Neuronal stem cell (in vitro differentiated cells): ENCODE measurements at regions not wholly inside any gene's neighbourhood (a gene's known extent, or its start where the extent isn't known, plus 50 kb on each side); places are given as distances from the start of the nearest gene placed in this dataset.

Experiments
- DNase-seq: peaks from one replicate; pipeline ENCODE4 v3.0.0-alpha.2; 2013; ENCODE audit warnings: low spot score
- H2AFZ ChIP-seq: one replicate; pipeline ENCODE4 v1.6.1; 2013; ENCODE audit warnings: mild to moderate bottlenecking, low read length, inconsistent platforms
- H2AK5ac ChIP-seq: 2 replicates; pipeline ENCODE4 v1.6.1; 2013; ENCODE audit warnings: low read depth, mild to moderate bottlenecking, inconsistent platforms, low read length, moderate library complexity, mixed read lengths
- H2BK120ac ChIP-seq: 2 replicates; pipeline ENCODE4 v1.6.1; 2013; ENCODE audit warnings: low read depth, mild to moderate bottlenecking, inconsistent platforms, low read length, moderate library complexity, mixed read lengths
- H2BK12ac ChIP-seq: one replicate; pipeline ENCODE4 v1.6.1; 2013; ENCODE audit warnings: low read length, inconsistent platforms
- H2BK15ac ChIP-seq: 2 replicates; pipeline ENCODE4 v1.6.1; 2013; ENCODE audit warnings: mild to moderate bottlenecking, low read length, inconsistent platforms, mixed read lengths
- H2BK5ac ChIP-seq: one replicate; pipeline ENCODE4 v1.6.1; 2013; ENCODE audit warnings: inconsistent platforms, mild to moderate bottlenecking, low read length, moderate library complexity
- H3K14ac ChIP-seq: one replicate; pipeline ENCODE4 v1.6.1; 2013; ENCODE audit warnings: low read length, inconsistent platforms
- H3K18ac ChIP-seq: 2 replicates; pipeline ENCODE4 v1.6.1; 2013; ENCODE audit warnings: low read length, inconsistent platforms
- H3K23ac ChIP-seq: 2 replicates; pipeline ENCODE4 v1.6.1; 2013; ENCODE audit warnings: low read depth, mild to moderate bottlenecking, mixed read lengths, low read length, inconsistent platforms; ENCODE audit not compliant: poor library complexity
- H3K27ac ChIP-seq: replicated peaks from 3 replicates; pipeline ENCODE4 v1.5.1; 2013; ENCODE audit warnings: low read length, inconsistent platforms
- H3K27me3 ChIP-seq, 3 experiments: 2 replicates each; pipeline ENCODE4 v1.6.1; 2013; ENCODE audit warnings: low read length in 3 of 3, mild to moderate bottlenecking in 2 of 3, inconsistent platforms in 1 of 3, low read depth in 1 of 3, mixed read lengths in 1 of 3, moderate library complexity in 1 of 3; ENCODE audit not compliant: control insufficient read depth in 3 of 3, insufficient read depth in 3 of 3
- H3K36me3 ChIP-seq, 2 donors: replicated peaks in 1 of 2; 2 replicates each; pipeline ENCODE4 v1.6.1; 2013; ENCODE audit warnings: low read length in 2 of 2; ENCODE audit not compliant: control insufficient read depth in 2 of 2, insufficient read depth in 2 of 2
- H3K4ac ChIP-seq: 2 replicates; pipeline ENCODE4 v1.6.1; 2013; ENCODE audit warnings: inconsistent platforms, mild to moderate bottlenecking, low read length, moderate library complexity
- H3K4me1 ChIP-seq, 2 donors: 1 replicate in 1 of 2; 2 replicates in 1 of 2; pipeline ENCODE4 v1.6.1; 2013; ENCODE audit warnings: low read length in 2 of 2, low read depth in 1 of 2; ENCODE audit not compliant: control insufficient read depth in 2 of 2, insufficient read depth in 1 of 2
- H3K4me2 ChIP-seq: one replicate; pipeline ENCODE4 v1.6.1; 2013; ENCODE audit warnings: mild to moderate bottlenecking, low read length, inconsistent platforms; ENCODE audit not compliant: insufficient read depth, poor library complexity, severe bottlenecking
- H3K4me3 ChIP-seq, 2 donors: 2 replicates each; pipeline ENCODE4 v1.5.1; 2013; ENCODE audit warnings: low read length in 2 of 2, mild to moderate bottlenecking in 2 of 2, inconsistent platforms in 1 of 2, moderate library complexity in 1 of 2
- H3K79me1 ChIP-seq: one replicate; pipeline ENCODE4 v1.6.1; 2013; ENCODE audit warnings: low read depth, mild to moderate bottlenecking, inconsistent platforms, low read length, moderate library complexity
- H3K9ac ChIP-seq: one replicate; pipeline ENCODE4 v1.6.1; 2013; ENCODE audit warnings: mild to moderate bottlenecking, low read depth, low read length, inconsistent platforms; ENCODE audit not compliant: poor library complexity
- H3K9me3 ChIP-seq, 2 donors: replicated peaks in 1 of 2; 2 replicates each; pipeline versions ENCODE3 to v1.6.1; 2013; ENCODE audit warnings: low read length in 2 of 2, mild to moderate bottlenecking in 2 of 2, inconsistent platforms in 1 of 2, low read depth in 1 of 2, mixed read lengths in 1 of 2, moderate library complexity in 1 of 2; ENCODE audit not compliant: control insufficient read depth in 2 of 2, insufficient read depth in 1 of 2
- H4K8ac ChIP-seq: one replicate; pipeline ENCODE4 v1.6.1; 2013; ENCODE audit warnings: low read depth, mild to moderate bottlenecking, inconsistent platforms, low read length, moderate library complexity
- H4K91ac ChIP-seq: one replicate; pipeline ENCODE4 v1.6.1; 2013; ENCODE audit warnings: low read length, low read depth, mild to moderate bottlenecking, inconsistent platforms; ENCODE audit not compliant: poor library complexity
- WGBS, 2 donors: extraction: QIAGEN DNeasy Blood & Tissue Kit; methylation state at CpG; one replicate each; pipeline ENCODE4 v1.1.7; 2013; ENCODE audit warnings: missing lambda C conversion rate in 2 of 2, mixed read lengths in 1 of 2; ENCODE audit not compliant: insufficient read length in 2 of 2, insufficient replicate concordance in 1 of 2; ENCODE audit errors: extremely low coverage in 2 of 2; 5-methylcytosine and 5-hydroxymethylcytosine counted together

GRCh38 chr3:115248274-115248673 is 101.2 kb upstream of the ZBTB20 start:
- H3K4me3 ChIP-seq: no peak overlapping the region
- no peak overlapping the region for H3K14ac ChIP-seq
- no peaks in the 10 kb centered on the region for H3K27me3 ChIP-seq
- H2AFZ ChIP-seq: peak overlapping the region; percentile 51
- no peak overlapping the region for H3K23ac ChIP-seq
- H3K4me1 ChIP-seq: no peaks in the 10 kb centered on the region
- no peak overlapping the region for H3K4me2 ChIP-seq
- H2BK12ac ChIP-seq: no peak overlapping the region
- WGBS, 2 donors: no CpG with 5 or more reads among the region's 2 CpGs
- H3K9me3 ChIP-seq: no peaks in the 10 kb centered on the region
- no peak overlapping the region for H3K18ac ChIP-seq
- H3K4ac ChIP-seq: no peak overlapping the region
- H3K27ac ChIP-seq: no peak overlapping the region
- no peak overlapping the region for H2BK120ac ChIP-seq
- no peak overlapping the region for H4K8ac ChIP-seq
- H2AK5ac ChIP-seq: no peak overlapping the region
- no peaks in the 10 kb centered on the region for H3K36me3 ChIP-seq
- no peak overlapping the region for H2BK15ac ChIP-seq
- no peak for DNase-seq
- no peak overlapping the region for H2BK5ac ChIP-seq
- no peak overlapping the region for H3K9ac ChIP-seq
- H4K91ac ChIP-seq: no peak overlapping the region
- no peaks in the 10 kb centered on the region for H3K79me1 ChIP-seq

DNA sequence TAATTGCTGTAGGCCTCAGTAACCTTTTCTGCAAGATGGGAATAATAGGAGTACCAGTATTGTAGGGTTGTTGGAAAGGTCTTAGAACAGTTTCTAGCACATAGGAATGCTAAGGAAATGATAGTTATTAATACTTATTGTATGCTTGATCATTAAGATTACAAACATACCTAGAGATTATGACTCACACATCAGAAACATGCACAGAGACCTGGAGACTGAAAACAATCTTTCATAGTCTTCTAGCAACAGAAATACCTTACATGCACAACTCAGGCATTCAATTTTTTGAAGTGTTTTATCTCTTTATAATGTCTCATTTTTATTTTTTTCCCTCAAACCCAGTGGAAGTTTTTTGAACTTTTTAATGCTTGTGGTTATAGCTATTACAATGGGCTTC is 104.4 kb upstream of the ZBTB20 start:
- Histone ChIP-seq H2BK12ac (no peak overlapping the region), H4K91ac (no peak overlapping the region), H3K9ac (no peak overlapping the region), H2BK5ac (no peak overlapping the region), H3K14ac (no peak overlapping the region), H3K27ac (no peak overlapping the region), H3K4me1 (no peaks in the 10 kb centered on the region), H2AFZ (no peak overlapping the region), H3K4ac (no peak overlapping the region), H3K23ac (no peak overlapping the region), H3K9me3 (peaks cover 2 to 6% of the 10 kb centered on the region in 2 donors), H4K8ac (no peak overlapping the region), H3K4me2 (no peak overlapping the region), H3K27me3 (no peaks in the 10 kb centered on the region), H2BK15ac (no peak overlapping the region), H3K36me3 (no peaks in the 10 kb centered on the region), H3K18ac (no peak overlapping the region), H3K79me1 (no peaks in the 10 kb centered on the region), H3K4me3 (no peak overlapping the region), H2BK120ac (no peak overlapping the region), H2AK5ac (no peak overlapping the region)
- DNase-seq: no peak

GRCh38 chr3:115252679-115253078 is 105.6 kb upstream of the ZBTB20 start:
- Histone ChIP-seq H2AFZ (no peak overlapping the region), H3K4ac (no peak overlapping the region), H3K4me2 (no peak overlapping the region), H3K79me1 (no peaks in the 10 kb centered on the region), H3K14ac (no peak overlapping the region), H2BK5ac (no peak overlapping the region), H2BK12ac (no peak overlapping the region), H3K36me3 (no peaks in the 10 kb centered on the region), H3K23ac (no peak overlapping the region), H3K9me3 (peaks cover 2 to 6% of the 10 kb centered on the region in 2 donors), H3K4me1 (no peaks in the 10 kb centered on the region), H3K9ac (no peak overlapping the region), H3K27ac (no peak overlapping the region), H3K18ac (no peak overlapping the region), H4K8ac (no peak overlapping the region), H2AK5ac (no peak overlapping the region), H2BK15ac (no peak overlapping the region), H4K91ac (no peak overlapping the region), H3K4me3 (no peak overlapping the region), H2BK120ac (no peak overlapping the region), H3K27me3 (no peaks in the 10 kb centered on the region)
- no peak for DNase-seq

DNA sequence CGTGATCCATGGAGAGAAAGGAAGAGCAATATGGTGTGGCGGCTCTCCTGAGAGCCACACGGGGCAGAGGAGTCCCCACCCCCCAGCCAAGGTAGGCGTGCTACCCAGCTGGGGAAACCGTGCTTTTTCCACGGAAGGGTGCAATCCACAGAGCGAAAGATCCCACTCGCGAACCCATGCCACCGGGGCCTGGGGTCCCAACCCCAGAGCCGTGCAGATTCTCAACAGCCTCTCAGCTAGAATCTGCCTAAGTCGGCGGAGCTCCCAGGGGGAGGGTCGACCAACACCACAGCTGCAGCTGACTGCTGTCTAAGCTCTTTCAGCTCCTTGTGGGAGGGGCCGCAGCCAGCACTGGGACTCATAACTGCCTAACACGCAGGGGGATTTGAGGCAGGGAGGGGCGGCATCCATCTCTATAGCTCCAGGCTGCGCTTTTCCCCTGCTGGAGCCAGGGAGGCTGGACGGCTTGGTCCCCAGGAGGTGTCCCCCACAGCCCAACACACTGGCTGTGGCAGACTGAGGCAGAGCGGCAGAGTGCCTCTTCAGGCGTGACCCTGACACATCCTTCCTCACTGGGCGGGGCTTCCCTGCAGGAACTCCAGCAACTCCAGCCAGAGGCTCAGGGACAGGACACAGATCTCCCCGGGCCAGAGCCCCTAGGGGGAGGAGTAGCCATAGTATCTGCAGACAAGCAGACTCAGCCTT is 107.6 kb upstream of the ZBTB20 start:
- no peaks in the 10 kb centered on the region for H3K27me3 ChIP-seq
- H2AK5ac ChIP-seq: no peak overlapping the region
- H3K9me3 ChIP-seq: peaks cover 2 to 6% of the 10 kb centered on the region in 2 donors
- no peaks in the 10 kb centered on the region for H3K79me1 ChIP-seq
- no peaks in the 10 kb centered on the region for H3K4me1 ChIP-seq
- WGBS, 2 donors: no CpG with 5 or more reads among the region's 23 CpGs
- no peak overlapping the region for H3K9ac ChIP-seq
- H3K4me3 ChIP-seq: peak overlapping the region in 1 of 2 donors; percentile 35
- peak overlapping the region; percentile 71 for H2AFZ ChIP-seq
- no peaks in the 10 kb centered on the region for H3K36me3 ChIP-seq
- H2BK5ac ChIP-seq: no peak overlapping the region
- DNase-seq: no peak
- H3K23ac ChIP-seq: no peak overlapping the region
- H2BK15ac ChIP-seq: no peak overlapping the region
- H2BK120ac ChIP-seq: no peak overlapping the region
- no peak overlapping the region for H3K27ac ChIP-seq
- H2BK12ac ChIP-seq: no peak overlapping the region
- H3K4me2 ChIP-seq: no peak overlapping the region
- H3K14ac ChIP-seq: no peak overlapping the region
- no peak overlapping the region for H4K8ac ChIP-seq
- H4K91ac ChIP-seq: no peak overlapping the region
- H3K4ac ChIP-seq: no peak overlapping the region
- peak overlapping the region; percentile 32 for H3K18ac ChIP-seq
